ENCODE measurements at regions not wholly inside any gene's neighbourhood (a gene's known extent, or its start where the extent isn't known, plus 50 kb on each side); places are given as distances from the start of the nearest gene placed in this dataset.

DNA sequence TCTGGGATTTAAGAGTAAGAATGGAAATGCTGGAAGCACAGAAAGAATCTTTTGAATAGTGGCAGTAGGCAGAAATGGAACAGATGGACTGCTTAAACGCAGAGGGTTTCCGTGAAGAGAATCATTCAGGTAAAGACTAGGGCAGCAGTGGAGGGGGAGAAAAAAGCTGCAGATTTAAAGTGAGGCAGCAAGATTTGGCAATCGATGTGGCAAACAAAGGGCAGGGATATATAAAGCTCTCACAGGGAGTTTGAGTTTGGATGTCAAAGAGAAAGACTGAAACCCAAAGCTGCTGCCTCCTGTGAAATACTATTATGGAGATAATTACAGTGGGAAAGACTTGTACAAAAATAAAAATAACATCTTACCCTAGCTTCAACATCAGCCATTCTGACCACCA lies 384.0 kb downstream of the CENPC start (continued):
- TF ChIP-seq, protein P1, sequence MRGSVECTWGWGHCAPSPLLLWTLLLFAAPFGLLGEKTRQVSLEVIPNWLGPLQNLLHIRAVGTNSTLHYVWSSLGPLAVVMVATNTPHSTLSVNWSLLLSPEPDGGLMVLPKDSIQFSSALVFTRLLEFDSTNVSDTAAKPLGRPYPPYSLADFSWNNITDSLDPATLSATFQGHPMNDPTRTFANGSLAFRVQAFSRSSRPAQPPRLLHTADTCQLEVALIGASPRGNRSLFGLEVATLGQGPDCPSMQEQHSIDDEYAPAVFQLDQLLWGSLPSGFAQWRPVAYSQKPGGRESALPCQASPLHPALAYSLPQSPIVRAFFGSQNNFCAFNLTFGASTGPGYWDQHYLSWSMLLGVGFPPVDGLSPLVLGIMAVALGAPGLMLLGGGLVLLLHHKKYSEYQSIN (CRISPR knock-in tag; IDR thresholded peaks at IDR 0.05; ENCODE audit: borderline replicate concordance): no peak
- TF ChIP-seq ZC3H13 (CRISPR knock-in tag; IDR thresholded peaks at IDR 0.05) (no peak), ZBTB38 (CRISPR knock-in tag; IDR thresholded peaks at IDR 0.05) (no peak), ZNF777 (CRISPR knock-in tag; IDR thresholded peaks at IDR 0.05) (no peak), ZNF709 (CRISPR knock-in tag; IDR thresholded peaks at IDR 0.05) (no peak), NFE2 (CRISPR knock-in tag; IDR thresholded peaks at IDR 0.05) (no peak), ZNF572 (CRISPR knock-in tag; IDR thresholded peaks at IDR 0.05) (no peak), ARID5B (CRISPR knock-in tag; IDR thresholded peaks at IDR 0.05) (no peak)
- TF ChIP-seq, protein P2, sequence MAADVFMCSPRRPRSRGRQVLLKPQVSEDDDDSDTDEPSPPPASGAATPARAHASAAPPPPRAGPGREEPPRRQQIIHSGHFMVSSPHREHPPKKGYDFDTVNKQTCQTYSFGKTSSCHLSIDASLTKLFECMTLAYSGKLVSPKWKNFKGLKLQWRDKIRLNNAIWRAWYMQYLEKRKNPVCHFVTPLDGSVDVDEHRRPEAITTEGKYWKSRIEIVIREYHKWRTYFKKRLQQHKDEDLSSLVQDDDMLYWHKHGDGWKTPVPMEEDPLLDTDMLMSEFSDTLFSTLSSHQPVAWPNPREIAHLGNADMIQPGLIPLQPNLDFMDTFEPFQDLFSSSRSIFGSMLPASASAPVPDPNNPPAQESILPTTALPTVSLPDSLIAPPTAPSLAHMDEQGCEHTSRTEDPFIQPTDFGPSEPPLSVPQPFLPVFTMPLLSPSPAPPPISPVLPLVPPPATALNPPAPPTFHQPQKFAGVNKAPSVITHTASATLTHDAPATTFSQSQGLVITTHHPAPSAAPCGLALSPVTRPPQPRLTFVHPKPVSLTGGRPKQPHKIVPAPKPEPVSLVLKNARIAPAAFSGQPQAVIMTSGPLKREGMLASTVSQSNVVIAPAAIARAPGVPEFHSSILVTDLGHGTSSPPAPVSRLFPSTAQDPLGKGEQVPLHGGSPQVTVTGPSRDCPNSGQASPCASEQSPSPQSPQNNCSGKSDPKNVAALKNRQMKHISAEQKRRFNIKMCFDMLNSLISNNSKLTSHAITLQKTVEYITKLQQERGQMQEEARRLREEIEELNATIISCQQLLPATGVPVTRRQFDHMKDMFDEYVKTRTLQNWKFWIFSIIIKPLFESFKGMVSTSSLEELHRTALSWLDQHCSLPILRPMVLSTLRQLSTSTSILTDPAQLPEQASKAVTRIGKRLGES (CRISPR knock-in tag; IDR thresholded peaks at IDR 0.05; ENCODE audit: borderline replicate concordance): no peak
- TF ChIP-seq, protein P3, sequence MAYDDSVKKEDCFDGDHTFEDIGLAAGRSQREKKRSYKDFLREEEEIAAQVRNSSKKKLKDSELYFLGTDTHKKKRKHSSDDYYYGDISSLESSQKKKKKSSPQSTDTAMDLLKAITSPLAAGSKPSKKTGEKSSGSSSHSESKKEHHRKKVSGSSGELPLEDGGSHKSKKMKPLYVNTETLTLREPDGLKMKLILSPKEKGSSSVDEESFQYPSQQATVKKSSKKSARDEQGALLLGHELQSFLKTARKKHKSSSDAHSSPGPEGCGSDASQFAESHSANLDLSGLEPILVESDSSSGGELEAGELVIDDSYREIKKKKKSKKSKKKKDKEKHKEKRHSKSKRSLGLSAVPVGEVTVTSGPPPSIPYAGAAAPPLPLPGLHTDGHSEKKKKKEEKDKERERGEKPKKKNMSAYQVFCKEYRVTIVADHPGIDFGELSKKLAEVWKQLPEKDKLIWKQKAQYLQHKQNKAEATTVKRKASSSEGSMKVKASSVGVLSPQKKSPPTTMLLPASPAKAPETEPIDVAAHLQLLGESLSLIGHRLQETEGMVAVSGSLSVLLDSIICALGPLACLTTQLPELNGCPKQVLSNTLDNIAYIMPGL (CRISPR knock-in tag; IDR thresholded peaks at IDR 0.05; ENCODE audit: borderline replicate concordance in 1 of 2, low read depth in 1 of 2): no peak

Data from HepG2 (cell line).